Ishikawa (cell line): ENCODE measurements at regions not wholly inside any gene's neighbourhood (a gene's known extent, or its start where the extent isn't known, plus 50 kb on each side); places are given as distances from the start of the nearest gene placed in this dataset.

Experiments
- CEBPB ChIP-seq: IDR thresholded peaks from 2 replicates; pipeline ENCODE4 v1.6.1; 2012
- CREB1 ChIP-seq: IDR thresholded peaks from 2 replicates; pipeline ENCODE4 v1.6.1; 2012; ENCODE audit warnings: low read depth
- EGR1 ChIP-seq: IDR thresholded peaks from 2 replicates; pipeline ENCODE4 v1.6.1; 2012
- EP300 ChIP-seq: IDR thresholded peaks from 2 replicates; pipeline ENCODE4 v1.6.1; 2012; ENCODE audit warnings: borderline replicate concordance
- FOXM1 ChIP-seq: IDR thresholded peaks from 2 replicates; pipeline ENCODE4 v1.6.1; 2012; ENCODE audit warnings: low read depth, borderline replicate concordance
- MAX ChIP-seq: IDR thresholded peaks from 2 replicates; pipeline ENCODE4 v1.6.1; 2012
- NFIC ChIP-seq: IDR thresholded peaks from 2 replicates; pipeline ENCODE4 v1.6.1; 2012
- RAD21 ChIP-seq: IDR thresholded peaks from 2 replicates; pipeline ENCODE4 v1.6.1; 2012; ENCODE audit warnings: low read depth
- REST ChIP-seq: IDR thresholded peaks from 2 replicates; pipeline ENCODE4 v1.6.1; 2012; ENCODE audit warnings: low read depth, mild to moderate bottlenecking
- TAF1 ChIP-seq: IDR thresholded peaks from 2 replicates; pipeline ENCODE4 v1.6.1; 2012; ENCODE audit warnings: low read depth, mild to moderate bottlenecking
- TCF12 ChIP-seq: IDR thresholded peaks from 2 replicates; pipeline ENCODE4 v1.6.1; 2012; ENCODE audit warnings: low read depth
- TEAD4 ChIP-seq: IDR thresholded peaks from 2 replicates; pipeline ENCODE4 v1.6.1; 2012
- USF1 ChIP-seq: IDR thresholded peaks from 2 replicates; pipeline ENCODE4 v1.6.1; 2012
- YY1 ChIP-seq: IDR thresholded peaks from 2 replicates; pipeline ENCODE4 v1.6.1; 2012; ENCODE audit warnings: low read depth
- ZBTB7A ChIP-seq: IDR thresholded peaks from 2 replicates; pipeline ENCODE4 v1.6.1; 2012; ENCODE audit warnings: low read depth

- no peak for TF ChIP-seq ZBTB7A
- no peak for TF ChIP-seq FOXM1
- no peak for TF ChIP-seq MAX
- no peak for TF ChIP-seq CEBPB
- no peak for TF ChIP-seq TAF1
- TF ChIP-seq CREB1 = no peak
- no peak for TF ChIP-seq EP300
- TF ChIP-seq USF1 = no peak
- TF ChIP-seq YY1 = no peak
- TF ChIP-seq NFIC = no peak
Measured at GRCh38 chr1:199312626-199313025, 673.8 kb downstream of the PTPRC start.

GRCh38 chr1:199313444-199313843 is 674.6 kb downstream of the PTPRC start:
- TF ChIP-seq FOXM1 = no peak
- TF ChIP-seq RAD21 = peak; percentile 10; the same call in 1 of the 2 replicates

GRCh38 chr1:199319341-199319740 is 680.5 kb downstream of the PTPRC start:
- TF ChIP-seq YY1 = no peak
- TF ChIP-seq RAD21 = no peak
- no peak for TF ChIP-seq ZBTB7A
- TF ChIP-seq CREB1 = no peak
- TF ChIP-seq TAF1 = no peak
- no peak for TF ChIP-seq CEBPB
- no peak for TF ChIP-seq FOXM1
- TF ChIP-seq EGR1 = no peak
- no peak for TF ChIP-seq TEAD4

GRCh38 chr1:199322278-199322677 is 683.4 kb downstream of the PTPRC start:
- no peak for TF ChIP-seq REST
- no peak for TF ChIP-seq NFIC
- no peak for TF ChIP-seq TCF12
- no peak for TF ChIP-seq TEAD4
- no peak for TF ChIP-seq EP300
- TF ChIP-seq FOXM1 = no peak
- no peak for TF ChIP-seq CEBPB
- no peak for TF ChIP-seq ZBTB7A
- TF ChIP-seq CREB1 = no peak
- no peak for TF ChIP-seq MAX
- no peak for TF ChIP-seq USF1
- no peak for TF ChIP-seq TAF1

- TF ChIP-seq FOXM1 = no peak
- TF ChIP-seq REST = peak; percentile 74
Measured at GRCh38 chr1:199333180-199333579, 694.3 kb upstream of the NR5A2 start.

GRCh38 chr1:199335496-199335895 is 692.0 kb upstream of the NR5A2 start:
- TF ChIP-seq EP300 = no peak
- no peak for TF ChIP-seq TEAD4
- no peak for TF ChIP-seq ZBTB7A
- no peak for TF ChIP-seq TCF12
